Glutamatergic neuron (in vitro differentiated cells): ENCODE measurements at regions not wholly inside any gene's neighbourhood (a gene's known extent, or its start where the extent isn't known, plus 50 kb on each side); places are given as distances from the start of the nearest gene placed in this dataset.
A peak's percentile ranks its signal among the peaks of the same experiment; 100 is the strongest.

Experiments used
- DNase-seq: peaks from one replicate; pipeline ENCODE4 v3.0.0; 2022
- H3K27ac Mint-ChIP-seq: one replicate; pipeline ENCODE4 v1.8.0; 2020; ENCODE audit warnings: mild to moderate bottlenecking, mixed read lengths, inconsistent platforms; ENCODE audit not compliant: unreplicated experiment
- H3K27me3 Mint-ChIP-seq: one replicate; pipeline ENCODE4 v1.8.0; 2020; ENCODE audit warnings: mild to moderate bottlenecking, moderate library complexity, mixed read lengths, inconsistent platforms; ENCODE audit not compliant: unreplicated experiment
- H3K36me3 Mint-ChIP-seq: one replicate; pipeline ENCODE4 v1.8.0; 2020; ENCODE audit warnings: mild to moderate bottlenecking, mixed read lengths, inconsistent platforms; ENCODE audit not compliant: unreplicated experiment
- H3K4me1 Mint-ChIP-seq: one replicate; pipeline ENCODE4 v1.8.0; 2020; ENCODE audit warnings: mild to moderate bottlenecking, low read depth, mixed read lengths, inconsistent platforms; ENCODE audit not compliant: unreplicated experiment
- H3K4me3 Mint-ChIP-seq: one replicate; pipeline ENCODE4 v1.8.0; 2020; ENCODE audit warnings: mild to moderate bottlenecking, mixed read lengths, inconsistent platforms; ENCODE audit not compliant: unreplicated experiment
- H3K9me3 Mint-ChIP-seq: one replicate; pipeline ENCODE4 v1.8.0; 2020; ENCODE audit warnings: mild to moderate bottlenecking, moderate library complexity, mixed read lengths, inconsistent platforms; ENCODE audit not compliant: unreplicated experiment
- TF ChIP-seq, protein P1 (sequence below): fragments of 200-600 bp; sonication (generic); IDR thresholded peaks from one replicate; pipeline ENCODE4 v1.5.0; 2021; ENCODE audit not compliant: partially characterized antibody, unreplicated experiment

DNA sequence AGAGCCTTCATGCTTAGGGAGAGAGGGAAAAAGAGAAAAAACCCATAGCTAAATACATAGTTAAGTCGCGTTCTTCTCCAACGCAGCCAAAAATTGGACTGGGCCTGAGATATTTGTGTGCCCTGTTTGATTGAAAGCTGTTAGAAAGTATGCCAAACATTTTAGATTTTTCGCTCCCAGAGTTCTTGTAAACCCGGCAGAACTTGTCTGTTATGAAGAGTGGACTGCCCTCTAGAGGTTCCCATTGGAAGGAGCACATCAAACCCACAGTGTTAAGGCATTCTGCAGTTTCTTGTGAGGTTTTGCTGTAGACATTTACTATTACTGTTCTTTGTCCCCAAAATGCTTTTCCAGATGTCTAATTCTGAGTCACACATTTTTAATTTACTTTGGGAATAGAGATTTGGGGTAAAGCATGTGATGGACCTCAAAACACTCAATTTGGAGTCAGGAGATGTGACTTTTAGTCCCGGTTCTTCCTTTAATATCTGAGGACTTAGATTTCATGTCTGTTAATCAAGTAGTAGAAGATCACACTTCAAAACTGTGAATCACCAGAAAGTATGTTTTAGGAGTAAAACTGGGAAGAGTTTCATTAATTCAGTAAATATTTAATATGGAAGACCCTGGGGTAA, 96.6 kb downstream of the PCSK1 start:
- H3K27me3 Mint-ChIP-seq = peaks cover 6% of the 10 kb centered on the region
- H3K36me3 Mint-ChIP-seq = no peaks in the 10 kb centered on the region
- peak; percentile 55 for DNase-seq
- H3K4me3 Mint-ChIP-seq = no peak overlapping the region
- TF ChIP-seq, protein P1, sequence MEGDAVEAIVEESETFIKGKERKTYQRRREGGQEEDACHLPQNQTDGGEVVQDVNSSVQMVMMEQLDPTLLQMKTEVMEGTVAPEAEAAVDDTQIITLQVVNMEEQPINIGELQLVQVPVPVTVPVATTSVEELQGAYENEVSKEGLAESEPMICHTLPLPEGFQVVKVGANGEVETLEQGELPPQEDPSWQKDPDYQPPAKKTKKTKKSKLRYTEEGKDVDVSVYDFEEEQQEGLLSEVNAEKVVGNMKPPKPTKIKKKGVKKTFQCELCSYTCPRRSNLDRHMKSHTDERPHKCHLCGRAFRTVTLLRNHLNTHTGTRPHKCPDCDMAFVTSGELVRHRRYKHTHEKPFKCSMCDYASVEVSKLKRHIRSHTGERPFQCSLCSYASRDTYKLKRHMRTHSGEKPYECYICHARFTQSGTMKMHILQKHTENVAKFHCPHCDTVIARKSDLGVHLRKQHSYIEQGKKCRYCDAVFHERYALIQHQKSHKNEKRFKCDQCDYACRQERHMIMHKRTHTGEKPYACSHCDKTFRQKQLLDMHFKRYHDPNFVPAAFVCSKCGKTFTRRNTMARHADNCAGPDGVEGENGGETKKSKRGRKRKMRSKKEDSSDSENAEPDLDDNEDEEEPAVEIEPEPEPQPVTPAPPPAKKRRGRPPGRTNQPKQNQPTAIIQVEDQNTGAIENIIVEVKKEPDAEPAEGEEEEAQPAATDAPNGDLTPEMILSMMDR = peak; percentile 87
- H3K9me3 Mint-ChIP-seq = no peaks in the 10 kb centered on the region
- H3K4me1 Mint-ChIP-seq = peaks cover 12% of the 10 kb centered on the region
- no peak overlapping the region for H3K27ac Mint-ChIP-seq

DNA sequence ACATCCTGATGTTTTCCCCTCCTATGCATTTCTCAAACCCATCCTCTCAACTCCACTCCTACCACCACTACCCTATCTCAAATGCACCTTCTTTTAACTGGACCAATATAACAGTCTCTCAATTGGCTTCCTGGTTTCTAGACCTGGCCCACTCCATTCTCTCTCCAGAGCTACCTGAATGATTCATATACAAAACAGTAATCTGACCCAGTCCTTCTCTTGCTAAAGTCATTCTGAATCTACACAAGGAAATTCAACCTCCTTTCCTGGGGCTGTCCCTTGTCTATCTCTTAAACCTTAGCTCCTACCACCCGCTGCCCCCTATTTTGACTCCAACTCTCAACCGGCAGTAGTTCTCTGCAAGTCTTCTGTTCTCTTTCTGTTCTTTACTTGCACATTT, 97.2 kb downstream of the PCSK1 start:
- Mint-ChIP-seq H3K4me3 (no peak overlapping the region), H3K36me3 (no peaks in the 10 kb centered on the region), H3K27ac (no peak overlapping the region), H3K9me3 (no peaks in the 10 kb centered on the region), H3K4me1 (peaks cover 16% of the 10 kb centered on the region), H3K27me3 (peaks cover 6% of the 10 kb centered on the region)
- no peak for DNase-seq
- TF ChIP-seq, protein P1 = no peak

DNA sequence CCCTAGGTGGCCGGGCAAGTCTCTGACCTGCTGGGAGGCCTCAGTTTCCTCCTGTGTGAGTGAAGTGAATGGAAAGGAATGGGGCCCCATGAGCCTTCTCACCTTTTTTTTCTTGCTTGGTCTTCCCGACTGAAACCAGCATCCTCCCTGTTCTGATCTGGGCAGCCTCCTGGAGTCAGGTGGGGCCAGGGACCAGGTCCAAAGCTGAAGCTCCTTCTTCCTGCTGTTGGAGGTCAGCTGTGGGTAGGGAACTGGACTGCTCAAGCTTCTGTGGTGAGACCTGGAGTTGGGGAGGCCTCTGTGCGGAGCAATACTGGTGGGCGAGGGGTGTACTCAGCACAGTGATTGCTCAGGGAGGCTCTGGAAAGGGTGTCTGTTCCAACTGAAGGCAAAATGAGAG, 99.7 kb downstream of the PCSK1 start:
- Mint-ChIP-seq H3K4me3 (no peak overlapping the region), H3K27me3 (peaks cover 7% of the 10 kb centered on the region), H3K27ac (no peak overlapping the region), H3K36me3 (no peaks in the 10 kb centered on the region), H3K9me3 (peaks cover 4% of the 10 kb centered on the region), H3K4me1 (peaks cover 37% of the 10 kb centered on the region)
- DNase-seq = no peak
- TF ChIP-seq, protein P1 = no peak

DNA sequence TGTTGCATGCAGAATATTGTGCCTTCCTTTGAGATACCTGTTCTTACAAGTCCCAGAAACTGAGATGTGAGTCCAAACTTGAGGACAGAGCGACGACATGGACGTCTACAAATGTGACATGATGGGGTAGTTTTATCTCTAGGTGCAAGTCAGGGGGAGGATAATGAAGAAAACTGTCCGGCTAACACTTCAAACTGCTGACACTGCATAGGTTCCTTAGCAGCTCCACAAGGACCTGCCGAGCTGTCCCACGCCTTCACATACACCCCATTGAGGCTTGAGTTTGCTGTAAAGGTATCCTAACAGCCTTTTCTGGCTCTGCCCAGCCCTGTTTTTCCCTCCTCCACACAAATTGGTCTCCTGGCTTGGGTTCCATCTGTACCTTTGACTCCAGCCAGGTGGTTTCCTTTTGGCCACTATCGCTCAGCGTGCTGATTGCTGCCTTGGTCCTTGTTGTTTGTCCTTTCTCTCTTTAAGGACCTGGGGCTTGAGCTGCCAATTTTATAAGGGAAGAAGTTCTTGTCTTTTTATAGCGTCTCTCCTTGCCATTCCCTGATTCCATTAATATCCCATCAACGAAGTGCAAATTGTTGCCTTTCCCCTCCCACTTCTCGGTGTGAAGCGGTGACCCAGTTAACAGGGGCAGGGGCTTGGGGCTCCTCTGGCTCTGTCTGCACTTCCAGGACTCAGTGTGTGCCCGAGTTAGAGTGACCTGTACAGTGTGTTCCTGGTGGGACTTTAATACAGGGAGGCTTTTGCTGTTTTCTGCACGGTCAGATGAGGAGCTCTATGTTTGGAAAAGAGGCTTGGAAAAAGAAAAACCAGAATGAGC, 100.3 kb downstream of the PCSK1 start:
- Mint-ChIP-seq H3K4me3 (no peak overlapping the region), H3K4me1 (peaks cover 43% of the 10 kb centered on the region), H3K9me3 (peaks cover 7% of the 10 kb centered on the region), H3K36me3 (no peaks in the 10 kb centered on the region), H3K27ac (no peak overlapping the region), H3K27me3 (peaks cover 9% of the 10 kb centered on the region)
- TF ChIP-seq, protein P1 = no peak
- DNase-seq = no peak

DNA sequence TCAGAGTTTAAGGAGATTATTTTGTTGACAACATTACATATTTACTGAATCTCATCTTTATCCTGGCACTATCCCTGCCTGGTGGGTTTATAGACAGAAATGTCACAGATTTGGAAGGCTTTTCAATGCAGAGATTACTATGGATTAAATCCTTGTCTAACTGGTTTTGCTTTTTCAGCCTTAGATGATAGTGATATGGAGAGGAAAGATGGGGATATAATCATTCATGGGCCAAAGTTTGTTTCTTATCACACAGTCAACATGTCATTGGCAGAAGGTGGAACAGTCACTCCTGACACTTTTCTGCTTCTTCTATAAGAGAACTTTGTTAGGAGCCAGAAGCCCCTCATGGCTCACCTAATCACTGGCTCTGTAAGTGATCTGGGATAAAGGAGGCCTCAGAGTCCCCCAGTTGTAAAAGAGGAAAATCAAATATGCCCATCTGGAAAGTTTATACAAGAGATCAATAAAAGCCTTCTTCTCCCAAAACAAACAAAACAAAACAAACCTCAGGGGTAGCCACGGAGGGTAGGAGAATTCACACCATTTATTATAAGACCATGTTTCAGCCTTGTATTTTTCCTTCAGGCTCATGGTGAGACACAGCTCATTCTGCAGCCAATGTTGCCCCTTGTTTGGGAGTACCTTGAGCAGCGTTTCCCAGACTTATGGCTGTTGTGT, 101.2 kb downstream of the PCSK1 start:
- Mint-ChIP-seq H3K4me3 (no peak overlapping the region), H3K36me3 (no peaks in the 10 kb centered on the region), H3K27ac (peak overlapping the region; percentile 24), H3K4me1 (peaks cover 51% of the 10 kb centered on the region), H3K27me3 (peaks cover 9% of the 10 kb centered on the region), H3K9me3 (peaks cover 7% of the 10 kb centered on the region)
- no peak for DNase-seq
- TF ChIP-seq, protein P1 = no peak
